ENCODE measurements at regions not wholly inside any gene's neighbourhood (a gene's known extent, or its start where the extent isn't known, plus 50 kb on each side); places are given as distances from the start of the nearest gene placed in this dataset.

GRCh38 chr1:221239181-221239580 is 359.9 kb downstream of the HLX start:
- TF ChIP-seq POLR2AphosphoS5 (IDR thresholded peaks at IDR 0.05; ENCODE audit: low read depth, low read length): no peak
- no peak for TF ChIP-seq POLR2A (IDR thresholded peaks at IDR 0.05; ENCODE audit: low read depth, low read length)
